NCI-H1092 treated with DMSO at 0.1 percent for 48 hours (cell line): ENCODE measurements at regions not wholly inside any gene's neighbourhood (a gene's known extent, or its start where the extent isn't known, plus 50 kb on each side); places are given as distances from the start of the nearest gene placed in this dataset.
"Not testable (repeated sequence)": the region's sequence is repeated elsewhere in the genome, so short reads cannot be mapped to it uniquely, and the experiment has no call there.

Experiments used
- DNase-seq: peaks from one replicate; lab custom pipeline; 2025; lab: John Stamatoyannopoulos, UW

GRCh38 chr1:99501871-99502270 lies 144.0 kb upstream of the PALMD start:
- no peak for DNase-seq

- DNase-seq, result no peak
These were observed 143.5 kb upstream of the PALMD start for GRCh38 chr1:99502400-99502799.

DNA sequence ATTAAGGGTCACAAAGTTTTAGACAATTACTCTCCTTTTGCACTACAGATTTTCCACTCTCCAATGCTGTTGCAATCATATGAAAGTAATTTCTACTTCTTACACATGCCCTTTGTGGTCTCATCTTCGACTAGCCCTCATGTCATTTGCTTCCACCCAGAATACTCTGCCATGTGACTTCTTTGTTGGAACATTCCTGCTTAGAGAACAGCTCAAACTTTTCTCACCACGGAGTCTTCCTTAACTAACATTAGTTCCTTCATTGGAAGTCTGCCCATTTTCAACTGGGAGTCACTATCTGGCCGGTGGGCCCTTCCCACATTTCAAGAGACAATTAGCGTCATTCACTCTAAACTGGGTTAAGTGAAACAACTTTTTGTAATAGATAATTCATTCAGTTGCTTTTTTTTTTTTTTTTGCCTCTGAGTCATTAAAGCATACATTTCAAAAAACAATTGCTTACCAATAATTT lies 142.6 kb upstream of the PALMD start:
- no peak for DNase-seq

GRCh38 chr1:99504287-99504686 lies 141.6 kb upstream of the PALMD start:
- no peak for DNase-seq

- DNase-seq, result no peak
These were observed 139.3 kb upstream of the PALMD start for GRCh38 chr1:99506631-99507030.

DNA sequence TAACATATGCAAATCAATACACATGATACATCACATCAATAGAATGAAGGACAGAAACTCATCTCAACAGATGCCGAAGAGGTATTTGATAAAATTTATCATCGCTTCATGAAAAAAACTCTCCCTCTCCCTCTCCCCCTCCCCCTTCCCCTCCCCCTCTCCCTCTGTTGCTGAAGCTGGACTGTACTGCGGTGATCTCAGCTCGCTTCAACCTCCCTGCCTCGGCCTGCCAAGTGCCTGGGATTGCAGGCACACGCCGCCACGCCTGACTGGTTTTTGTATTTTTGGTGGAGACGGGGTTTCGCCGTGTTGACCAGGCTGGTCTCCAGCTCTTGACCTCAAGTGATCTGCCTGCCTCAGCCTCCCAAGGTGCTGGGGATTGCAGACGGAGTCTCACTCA lies 138.5 kb upstream of the PALMD start:
- DNase-seq, result not testable (repeated sequence)

DNA sequence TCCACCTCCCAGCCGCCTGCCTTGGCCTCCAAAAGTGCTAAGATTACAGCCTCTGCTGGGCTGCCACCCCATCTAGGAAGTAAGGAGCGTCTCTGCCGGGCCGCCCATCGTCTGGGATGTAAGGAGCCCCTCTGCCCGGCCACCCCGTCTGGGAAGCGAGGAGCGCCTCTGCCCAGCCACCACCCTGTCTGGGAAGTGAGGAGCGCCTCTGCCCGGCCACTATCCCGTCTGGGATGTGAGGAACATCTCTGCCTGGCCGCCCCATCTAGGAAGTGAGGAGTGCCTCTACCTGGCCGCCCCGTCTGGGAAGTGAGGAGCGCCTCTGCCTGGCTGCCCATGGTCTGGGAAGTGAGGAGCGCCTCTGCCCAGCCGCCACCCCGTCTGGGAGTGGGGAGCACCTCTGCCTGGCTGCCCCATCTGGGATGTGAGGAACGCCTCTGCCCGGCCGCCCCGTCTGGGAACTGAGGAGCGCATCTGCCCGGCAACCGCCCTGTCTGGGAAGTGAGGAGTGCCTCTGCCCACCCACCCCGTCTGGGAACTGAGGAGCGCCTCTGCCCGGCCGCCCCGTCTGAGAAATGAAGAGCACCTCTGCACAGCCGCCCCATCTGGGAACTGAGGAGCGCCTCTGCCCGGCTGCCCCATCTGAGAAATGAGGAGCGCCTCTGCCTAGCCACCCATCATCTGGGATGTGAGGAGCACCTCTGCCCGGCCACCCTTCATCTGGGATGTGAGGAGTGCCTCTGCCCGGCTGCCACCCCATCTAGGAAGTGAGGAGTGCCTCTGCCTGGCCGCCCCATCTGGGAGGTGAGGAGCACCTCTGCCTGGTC lies 137.8 kb upstream of the PALMD start:
- DNase-seq, result no peak

DNA sequence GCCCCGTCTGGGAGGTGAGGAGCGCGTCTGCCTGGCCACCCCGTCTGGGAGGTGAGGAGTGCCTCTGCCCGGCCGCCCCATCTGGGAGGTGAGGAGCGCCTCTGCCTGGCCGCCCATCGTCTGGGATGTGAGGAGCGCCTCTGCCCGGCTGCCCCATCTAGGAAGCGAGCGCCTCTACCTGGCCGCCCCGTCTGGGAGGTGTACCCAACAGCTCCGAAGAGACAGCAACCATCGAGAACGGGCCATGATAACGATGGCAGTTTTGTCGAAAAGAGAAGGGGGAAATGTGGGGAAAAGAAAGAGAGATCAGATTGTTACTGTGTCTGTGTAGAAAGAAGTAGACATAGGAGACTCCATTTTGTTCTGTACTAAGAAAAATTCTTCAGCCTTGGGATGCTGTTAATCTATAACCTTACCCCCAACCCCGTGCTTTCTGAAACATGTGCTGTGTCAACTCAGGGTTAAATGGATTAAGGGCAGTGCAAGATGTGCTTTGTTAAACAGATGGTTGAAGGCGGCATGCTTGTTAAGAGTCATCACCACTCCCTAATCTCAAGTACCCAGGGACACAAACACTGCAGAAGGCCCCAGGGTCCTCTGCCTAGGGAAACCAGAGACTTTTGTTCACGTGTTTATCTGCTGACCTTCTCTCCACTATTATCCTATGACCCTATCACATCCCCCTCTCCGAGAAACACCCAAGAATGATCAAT lies 137.0 kb upstream of the PALMD start:
- not testable (repeated sequence) for DNase-seq

DNA sequence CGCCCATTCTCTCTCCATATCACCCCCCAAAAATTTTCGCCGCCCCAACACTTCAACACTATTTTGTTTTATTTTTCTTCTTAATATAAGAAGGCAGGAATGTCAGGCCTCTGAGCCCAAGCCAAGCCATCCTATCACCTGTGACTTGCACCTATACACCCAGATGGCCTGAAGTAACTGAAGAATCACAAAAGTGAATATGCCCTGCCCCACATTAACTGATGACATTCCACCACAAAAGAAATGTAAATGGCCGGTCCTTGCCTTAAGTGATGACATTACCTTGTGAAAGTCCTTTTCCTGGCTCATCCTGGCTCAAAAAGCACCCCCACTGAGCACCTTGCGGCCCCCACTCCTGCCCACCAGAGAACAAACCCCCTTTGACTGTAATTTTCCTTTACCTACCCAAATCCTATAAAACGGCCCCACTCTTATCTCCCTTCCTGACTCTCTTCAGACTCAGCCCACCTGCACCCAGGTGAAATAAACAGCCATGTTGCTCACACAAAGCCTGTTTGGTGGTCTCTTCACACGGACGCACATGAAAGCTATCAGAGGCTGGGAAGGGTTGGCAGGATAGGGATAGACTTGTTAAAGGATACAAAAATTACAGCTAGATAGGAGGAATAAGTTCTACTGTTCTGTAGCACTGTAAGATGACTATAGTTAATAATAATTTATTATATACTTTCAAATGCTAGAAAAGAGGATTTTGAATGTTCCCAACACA lies 130.9 kb upstream of the PALMD start:
- DNase-seq, result not testable (repeated sequence)

- DNase-seq, result no peak
These were observed 129.8 kb upstream of the PALMD start for GRCh38 chr1:99516141-99516540.

DNA sequence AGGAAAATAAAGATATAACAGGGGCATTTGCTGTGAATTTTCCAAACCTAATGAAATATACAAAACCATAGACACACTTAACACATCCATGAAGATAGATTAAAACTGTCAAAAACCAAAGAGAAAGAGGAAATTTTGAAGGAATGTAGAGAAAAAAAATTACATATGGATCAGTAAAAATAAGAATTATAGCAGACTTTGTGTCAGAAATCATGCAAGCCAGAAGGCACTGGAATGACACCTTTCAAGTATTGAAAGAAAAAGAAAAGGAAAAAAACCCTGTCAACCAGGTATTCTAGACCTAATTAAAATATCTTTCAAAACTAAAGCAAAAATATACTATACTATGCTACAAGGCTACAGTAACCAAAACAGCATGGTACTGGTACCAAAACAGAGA lies 125.8 kb upstream of the PALMD start:
- DNase-seq, result no peak

DNA sequence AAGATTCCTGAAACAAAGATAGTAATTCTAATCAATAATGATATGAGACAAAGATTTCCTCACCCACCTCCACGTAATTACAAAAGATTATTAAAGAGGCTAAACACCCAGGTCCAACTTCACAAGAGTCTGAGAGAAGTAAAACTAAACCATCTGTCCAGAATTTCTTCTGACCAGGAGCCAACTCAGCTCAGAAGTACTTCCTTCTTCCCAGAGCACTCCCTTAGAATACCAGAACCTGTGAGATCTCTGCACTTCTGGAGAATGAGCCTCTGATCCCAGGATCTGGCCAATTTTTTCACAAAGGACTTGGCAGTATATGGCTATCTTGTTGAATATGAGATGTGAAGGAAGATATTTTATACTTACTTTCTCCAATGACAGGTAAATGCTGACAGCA lies 120.6 kb upstream of the PALMD start:
- no peak for DNase-seq

DNA sequence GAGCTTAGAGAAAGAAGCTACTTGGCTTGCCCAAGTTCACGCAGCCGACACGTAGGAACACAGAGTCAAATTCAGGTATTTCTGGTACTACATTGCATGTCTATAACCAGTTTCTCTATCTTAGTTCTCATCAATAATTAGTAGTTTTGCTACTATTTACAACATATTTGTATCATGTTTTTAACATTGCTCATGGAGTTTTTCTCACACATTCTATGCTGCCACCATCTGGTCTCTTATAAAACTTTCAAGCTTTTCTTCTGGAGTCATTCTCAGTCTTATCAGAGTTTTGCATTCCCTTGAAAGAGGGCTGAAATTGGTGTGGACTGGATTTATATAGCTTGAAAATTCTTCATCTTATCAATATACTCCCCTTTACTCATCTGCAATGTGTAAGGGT lies 118.8 kb upstream of the PALMD start:
- no peak for DNase-seq

GRCh38 chr1:99527545-99527944 lies 118.4 kb upstream of the PALMD start:
- no peak for DNase-seq

DNA sequence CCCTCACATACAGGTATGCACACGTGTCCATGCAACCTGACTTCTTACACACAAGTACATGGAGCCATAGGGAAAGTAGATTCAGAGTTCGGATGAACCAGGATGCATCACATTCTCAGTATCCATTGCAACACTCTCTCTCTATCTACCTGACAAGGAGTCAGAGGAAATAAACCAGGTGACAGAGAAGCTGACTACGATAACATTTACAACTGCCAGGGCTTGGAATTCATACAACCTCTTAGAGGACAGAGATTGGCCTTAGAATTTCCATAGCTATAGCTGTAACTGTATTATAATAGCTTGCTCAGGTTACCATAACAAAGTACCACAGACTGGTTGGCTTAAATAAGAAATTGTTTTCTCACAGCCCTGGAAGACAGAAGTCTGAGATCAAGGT lies 116.9 kb upstream of the PALMD start:
- DNase-seq, result no peak

- no peak for DNase-seq
These were observed 114.2 kb upstream of the PALMD start for GRCh38 chr1:99531578-99532275.

GRCh38 chr1:99532276-99532580 lies 113.7 kb upstream of the PALMD start:
- no peak for DNase-seq

- peak; percentile 1 for DNase-seq
These were observed 111.8 kb upstream of the PALMD start for GRCh38 chr1:99533909-99534637.

- no peak for DNase-seq
These were observed 111.3 kb upstream of the PALMD start for GRCh38 chr1:99534638-99534930.

DNA sequence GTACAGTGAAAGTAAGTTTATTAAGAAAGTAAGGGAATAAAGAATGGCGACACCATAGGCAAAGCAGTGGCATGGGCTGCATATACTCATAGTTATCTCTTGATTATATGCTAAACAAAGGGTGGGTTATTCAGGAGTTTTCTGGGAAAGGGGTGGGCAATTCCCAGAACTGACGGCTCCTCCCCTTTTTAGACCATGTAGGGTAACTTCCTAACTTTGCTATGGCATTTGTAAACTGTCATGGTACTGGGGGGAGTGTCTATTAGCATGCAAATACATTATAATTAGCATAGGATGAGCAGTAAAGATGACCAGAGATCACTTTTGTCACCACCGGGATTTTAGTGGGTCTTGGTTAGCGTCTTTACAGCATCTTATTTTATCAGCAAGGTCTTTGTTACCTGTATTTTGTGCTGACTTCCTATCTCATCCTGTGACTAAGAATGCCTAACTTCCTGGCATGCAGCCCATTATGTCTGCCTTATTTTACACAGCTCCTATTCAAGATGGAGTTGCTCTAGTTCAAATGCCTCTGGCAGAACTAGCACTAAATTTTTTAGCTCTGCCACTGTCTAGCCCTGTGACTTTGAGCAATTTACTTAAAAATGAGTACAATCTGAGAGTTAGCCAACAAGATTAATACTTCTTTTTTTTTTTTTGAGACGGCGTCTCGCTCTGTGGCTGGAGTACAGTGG lies 110.3 kb upstream of the PALMD start:
- DNase-seq, result no peak
